ENCODE measurements at regions not wholly inside any gene's neighbourhood (a gene's known extent, or its start where the extent isn't known, plus 50 kb on each side); places are given as distances from the start of the nearest gene placed in this dataset.
"Not testable (repeated sequence)": the region's sequence is repeated elsewhere in the genome, so short reads cannot be mapped to it uniquely, and the experiment has no call there.

- DNase-seq (ENCODE audit: low read depth in 3 of 3, low spot score in 2 of 3), result no peak
These were observed 463.0 kb upstream of the KLHL1 start for GRCh38 chr13:70571221-70571620.

DNA sequence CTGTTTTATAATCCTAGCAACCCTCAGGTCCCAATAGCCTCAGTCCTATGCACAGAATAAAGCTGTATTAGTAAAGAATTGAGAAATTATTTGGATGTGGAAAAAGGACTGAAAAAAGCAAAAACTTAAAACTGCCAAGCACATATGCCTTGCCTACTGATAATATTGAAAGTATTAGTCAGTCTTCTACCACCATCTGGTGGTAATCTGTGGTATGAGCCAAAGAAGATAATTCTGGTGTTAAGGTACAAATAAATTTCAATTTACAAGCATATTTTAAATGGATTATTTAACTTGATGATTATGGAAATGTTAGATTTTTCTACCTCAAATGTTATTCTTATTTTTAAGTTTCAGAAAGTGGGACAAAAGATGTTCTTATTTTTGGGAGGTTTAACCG lies 460.3 kb upstream of the KLHL1 start:
- DNase-seq (ENCODE audit: low read depth in 3 of 3, low spot score in 2 of 3), result peak; percentile 4 to 29 (median 10)

DNA sequence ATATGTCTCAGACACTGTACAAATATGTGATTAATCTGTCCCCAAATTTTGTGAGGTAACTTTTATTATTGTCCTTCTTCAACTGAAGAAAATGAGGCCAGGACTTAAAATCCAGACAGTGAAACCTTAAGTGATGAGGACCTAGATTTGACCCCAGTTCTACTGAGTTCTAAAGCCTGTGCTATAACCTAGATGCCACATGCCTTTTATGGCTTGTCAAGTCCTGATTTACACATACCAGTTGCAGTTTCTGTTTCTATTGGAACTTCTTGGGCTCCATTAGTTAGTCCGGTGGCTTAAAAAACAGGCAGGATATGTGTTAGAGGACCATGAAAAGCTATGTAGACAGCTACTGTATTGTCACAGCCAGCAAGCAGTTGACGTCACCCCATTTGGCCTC lies 436.5 kb upstream of the KLHL1 start:
- no peak for DNase-seq (ENCODE audit: low read depth in 3 of 3, low spot score in 2 of 3)

- no peak for DNase-seq (ENCODE audit: low read depth in 3 of 3, low spot score in 2 of 3)
These were observed 433.2 kb upstream of the KLHL1 start for GRCh38 chr13:70541451-70541850.

DNA sequence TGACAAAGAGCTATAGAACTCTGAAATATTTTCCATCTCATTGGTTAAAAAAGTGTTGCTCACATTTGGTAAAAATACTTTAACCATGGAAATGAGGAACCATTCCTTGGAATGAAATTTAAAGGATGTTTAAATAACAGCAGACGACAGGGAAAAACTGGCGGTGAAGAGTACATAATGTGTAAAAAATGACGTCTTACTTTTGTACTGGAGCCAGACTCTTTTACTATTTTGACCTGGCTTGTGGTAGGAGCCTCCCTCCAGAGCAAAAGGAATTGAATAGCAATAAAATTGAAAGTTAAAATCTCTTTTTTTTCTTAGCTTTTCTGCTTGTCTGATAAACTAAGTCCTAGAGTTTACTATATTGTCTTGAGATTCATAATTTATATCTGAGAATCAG lies 426.2 kb upstream of the KLHL1 start:
- DNase-seq (ENCODE audit: low read depth in 3 of 3, low spot score in 2 of 3), result no peak

DNA sequence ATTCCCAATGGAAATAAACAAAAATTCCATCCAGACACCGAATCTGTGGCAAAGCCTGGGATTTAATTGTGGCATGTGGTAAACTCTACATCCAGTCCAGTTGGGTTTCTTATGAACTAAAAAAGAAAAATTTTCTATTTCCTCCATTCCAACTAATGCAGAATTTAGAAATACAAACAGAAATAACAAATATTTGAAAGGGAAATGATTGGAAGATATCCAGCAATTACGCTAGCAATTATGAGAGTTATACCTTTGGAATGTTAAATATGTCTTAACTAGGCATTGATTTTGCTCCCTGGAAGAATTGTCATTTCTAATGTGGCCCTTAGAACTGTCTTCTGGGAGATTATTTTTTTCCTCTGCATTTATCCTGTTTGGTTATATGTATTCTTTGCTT lies 421.4 kb upstream of the KLHL1 start:
- no peak for DNase-seq (ENCODE audit: low read depth in 3 of 3, low spot score in 2 of 3)

- no peak for DNase-seq (ENCODE audit: low read depth in 3 of 3, low spot score in 2 of 3)
These were observed 419.3 kb upstream of the KLHL1 start for GRCh38 chr13:70527599-70527998.

- no peak for DNase-seq (ENCODE audit: low read depth in 3 of 3, low spot score in 2 of 3)
These were observed 415.4 kb upstream of the KLHL1 start for GRCh38 chr13:70523622-70524021.

DNA sequence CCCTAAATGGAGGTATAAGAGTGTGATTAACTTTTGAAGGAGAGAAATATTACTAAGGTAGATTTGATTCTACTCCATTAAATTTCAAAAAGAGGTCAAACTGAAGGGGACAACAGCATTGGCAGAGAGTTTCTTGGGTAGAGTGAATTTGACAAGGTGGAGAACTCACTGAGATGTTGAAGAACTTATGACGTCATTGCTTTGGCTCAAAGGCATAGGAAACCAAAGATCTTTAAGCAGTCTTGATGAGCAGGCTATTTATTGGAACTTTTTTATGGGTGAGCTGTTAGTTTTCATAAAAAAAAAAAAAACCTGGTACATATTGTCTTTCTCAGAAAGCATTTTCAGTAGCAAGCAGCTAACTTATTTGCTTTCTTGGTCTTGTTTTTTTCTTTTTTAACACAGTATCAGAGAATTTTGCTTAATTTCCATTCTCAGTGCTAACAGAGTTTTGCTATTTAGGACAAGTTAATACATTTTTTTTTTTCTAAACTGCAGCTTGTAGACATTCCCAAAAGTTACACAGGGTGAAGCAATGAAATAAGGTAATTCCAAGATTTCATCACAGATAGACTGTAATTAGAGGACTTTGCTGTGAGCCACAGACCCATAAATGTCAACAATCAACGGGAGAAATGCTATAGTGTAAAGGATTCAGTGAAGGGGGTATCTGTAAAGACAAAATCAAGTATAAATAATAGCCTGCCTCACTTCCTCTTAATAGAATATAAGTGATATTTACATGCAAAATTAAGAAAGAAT lies 412.2 kb upstream of the KLHL1 start:
- no peak for DNase-seq (ENCODE audit: low read depth in 3 of 3, low spot score in 2 of 3)

- no peak for DNase-seq (ENCODE audit: low read depth in 3 of 3, low spot score in 2 of 3)
These were observed 409.8 kb upstream of the KLHL1 start for GRCh38 chr13:70518081-70518480.

DNA sequence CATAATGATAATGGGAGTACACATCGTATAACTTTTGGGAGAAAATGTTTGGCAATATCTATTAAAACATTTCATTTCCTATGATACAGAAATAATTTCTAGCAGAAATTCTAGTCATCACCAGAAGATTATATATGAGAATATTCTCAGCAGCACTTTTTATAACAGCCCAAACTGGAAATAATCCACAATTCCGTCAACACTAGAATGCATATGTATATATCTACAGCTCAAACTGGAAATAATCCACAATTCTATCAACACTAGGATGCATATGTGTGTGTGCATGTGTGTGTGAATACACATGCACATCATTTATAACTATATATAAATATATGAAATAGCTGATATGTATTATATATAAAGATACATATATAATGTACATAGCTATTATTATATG lies 408.0 kb upstream of the KLHL1 start:
- no peak for DNase-seq (ENCODE audit: low read depth in 3 of 3, low spot score in 2 of 3)

- DNase-seq (ENCODE audit: low read depth in 3 of 3, low spot score in 2 of 3), result not testable (repeated sequence)
These were observed 403.7 kb upstream of the KLHL1 start for GRCh38 chr13:70511861-70512417.

GRCh38 chr13:70505809-70506208 lies 397.6 kb upstream of the KLHL1 start:
- no peak for DNase-seq (ENCODE audit: low read depth in 3 of 3, low spot score in 2 of 3)

DNA sequence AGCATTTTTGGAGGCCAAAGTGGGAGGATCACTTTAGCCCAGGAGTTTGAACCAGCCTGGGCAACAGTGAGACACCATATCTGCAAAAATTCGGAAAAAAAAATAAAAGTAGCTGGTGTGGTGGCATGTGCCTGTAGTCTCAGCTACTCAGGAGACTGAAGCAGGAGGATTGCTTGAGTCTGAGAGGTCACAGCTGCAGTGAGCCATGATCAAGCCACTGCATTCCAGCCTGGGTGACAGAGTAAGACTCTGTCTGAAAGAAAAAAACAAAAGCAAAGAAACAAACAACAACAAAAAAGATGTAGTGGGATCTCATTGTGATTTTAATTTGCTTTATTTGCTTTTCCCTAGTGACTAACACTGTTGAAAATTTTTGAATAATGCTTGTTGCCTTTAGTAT lies 394.7 kb upstream of the KLHL1 start:
- no peak for DNase-seq (ENCODE audit: low read depth in 3 of 3, low spot score in 2 of 3)

DNA sequence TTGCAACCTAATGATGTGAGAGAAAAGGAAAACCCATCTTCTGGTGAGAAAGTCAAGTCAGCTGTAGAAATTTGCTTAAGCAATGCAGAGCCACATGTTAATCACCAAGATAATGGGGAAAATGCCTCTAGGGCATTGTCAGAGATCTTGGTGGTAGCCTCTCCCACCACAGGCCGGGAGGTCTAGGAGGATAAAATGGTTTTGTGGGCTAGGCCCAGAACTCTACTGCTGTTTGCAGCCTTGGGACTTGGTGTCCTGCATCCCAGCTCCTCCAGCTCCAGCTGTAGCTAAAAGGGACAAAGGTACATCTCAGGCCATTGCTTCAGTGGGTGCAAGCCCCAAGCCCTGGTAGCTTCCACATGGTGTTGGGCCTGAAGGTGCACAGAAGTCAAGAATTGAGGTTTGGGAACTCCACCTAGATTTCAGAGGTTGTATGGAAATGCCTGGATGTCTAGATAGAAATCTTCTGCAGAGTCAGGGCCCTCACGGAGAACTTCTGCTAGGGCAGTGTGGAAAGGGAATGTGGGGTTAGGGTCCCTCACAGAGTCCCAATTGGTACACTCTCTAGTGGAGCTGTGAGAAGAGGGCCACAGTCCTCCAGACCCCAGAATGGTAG lies 382.2 kb upstream of the KLHL1 start:
- no peak for DNase-seq (ENCODE audit: low read depth in 3 of 3, low spot score in 2 of 3)

DNA sequence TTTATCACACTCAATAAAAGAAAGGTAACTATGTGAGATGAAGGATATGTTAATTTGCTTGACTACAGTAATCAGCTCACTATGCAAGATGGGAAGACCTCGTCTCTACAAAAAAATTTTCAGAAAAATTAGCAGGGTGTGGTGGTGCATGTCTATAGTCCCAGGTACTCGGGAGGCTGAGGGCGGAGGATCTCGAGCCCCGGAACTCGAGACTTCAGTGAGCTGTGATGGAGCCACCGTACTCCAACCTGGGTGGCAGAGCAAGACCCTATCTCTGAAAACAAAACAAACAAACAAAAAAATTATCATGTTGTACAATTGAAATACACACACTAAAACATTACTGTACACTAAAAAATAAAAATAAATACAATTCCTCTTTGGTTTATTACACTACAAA lies 376.7 kb upstream of the KLHL1 start:
- no peak for DNase-seq (ENCODE audit: low read depth in 3 of 3, low spot score in 2 of 3)

- DNase-seq (ENCODE audit: low read depth in 3 of 3, low spot score in 2 of 3), result no peak
These were observed 375.5 kb upstream of the KLHL1 start for GRCh38 chr13:70483599-70484276.

- DNase-seq (ENCODE audit: low read depth in 3 of 3, low spot score in 2 of 3), result no peak
These were observed 365.7 kb upstream of the KLHL1 start for GRCh38 chr13:70473907-70474306.

- no peak for DNase-seq (ENCODE audit: low read depth in 3 of 3, low spot score in 2 of 3)
These were observed 360.8 kb upstream of the KLHL1 start for GRCh38 chr13:70469077-70469476.

- no peak for DNase-seq (ENCODE audit: low read depth in 3 of 3, low spot score in 2 of 3)
These were observed 349.2 kb upstream of the KLHL1 start for GRCh38 chr13:70457474-70457873.

GRCh38 chr13:70448820-70449219 lies 340.6 kb upstream of the KLHL1 start:
- DNase-seq (ENCODE audit: low read depth in 3 of 3, low spot score in 2 of 3), result no peak
